Activated T-cell treated with anti-CD3 and anti-CD28 coated beads, Interleukin-2, amount 50 U/mL, for 48 hours (primary cell): ENCODE measurements at regions not wholly inside any gene's neighbourhood (a gene's known extent, or its start where the extent isn't known, plus 50 kb on each side); places are given as distances from the start of the nearest gene placed in this dataset.

Source experiments
- DNase-seq, 2 experiments: peaks; one replicate each; pipeline ENCODE4 v3.0.0-alpha.2; 2020

DNA sequence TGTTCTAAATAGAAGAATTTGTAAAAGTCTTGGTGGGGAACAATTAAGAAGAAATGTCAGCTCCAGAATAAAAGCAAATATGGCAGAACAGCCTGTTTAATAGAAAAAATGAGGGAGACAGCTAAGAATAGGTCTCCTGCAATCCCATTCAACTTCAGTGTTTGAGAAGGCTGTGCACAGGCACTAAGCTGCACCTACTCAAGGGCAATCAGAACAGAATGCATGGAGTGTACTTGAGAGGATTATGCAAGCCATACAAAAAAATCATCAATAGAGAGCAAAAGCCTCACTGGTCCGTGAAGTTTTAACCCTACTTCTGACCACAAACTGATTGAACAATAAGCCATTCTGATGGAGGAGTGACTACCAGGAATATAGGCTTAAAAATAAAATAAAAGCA lies 690.7 kb upstream of the PCDH15 start:
- no peak for DNase-seq

DNA sequence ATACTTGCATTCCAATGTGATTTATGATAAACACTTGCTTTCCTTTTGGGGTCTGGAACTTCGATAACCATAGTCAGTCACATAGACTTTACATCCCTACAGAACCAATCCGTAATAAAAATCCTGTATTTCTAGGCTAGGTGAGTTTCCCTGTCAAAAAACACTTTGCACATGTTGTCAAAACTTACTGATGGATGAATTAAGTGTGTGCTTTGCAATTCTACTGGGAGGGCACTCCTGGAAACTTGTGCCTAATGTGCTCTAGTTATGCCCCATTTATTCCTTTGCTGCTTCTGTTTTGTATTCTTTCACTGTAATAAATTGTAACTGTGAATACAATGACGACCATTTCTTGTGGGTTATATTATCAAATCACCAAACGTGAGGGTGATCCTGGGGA lies 684.8 kb upstream of the PCDH15 start:
- DNase-seq, result no peak

DNA sequence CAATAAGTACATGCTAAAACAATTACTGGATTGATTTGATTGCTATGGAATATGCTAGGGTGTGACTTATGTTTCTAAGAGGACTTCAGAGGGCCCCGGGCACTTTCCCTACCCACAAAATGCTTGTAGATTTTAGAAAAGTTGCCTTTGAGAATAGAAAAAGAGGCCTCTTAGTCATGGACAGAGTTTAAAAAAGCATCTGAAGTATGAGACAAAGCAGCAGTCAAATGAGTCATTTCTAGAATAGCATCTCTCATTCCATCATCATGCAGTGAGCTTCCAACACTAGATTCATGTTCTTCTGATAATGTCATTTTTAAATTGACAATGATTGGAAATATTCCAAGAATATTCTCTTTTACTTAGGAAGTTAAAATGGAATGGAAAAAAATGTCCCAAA lies 675.1 kb upstream of the PCDH15 start:
- DNase-seq, result no peak

GRCh38 chr10:55474258-55474657 lies 673.2 kb upstream of the PCDH15 start:
- no peak for DNase-seq

- no peak for DNase-seq
Measured at GRCh38 chr10:55470840-55471239, 669.8 kb upstream of the PCDH15 start.

- no peak for DNase-seq
Measured at GRCh38 chr10:55466806-55467504, 665.9 kb upstream of the PCDH15 start.

DNA sequence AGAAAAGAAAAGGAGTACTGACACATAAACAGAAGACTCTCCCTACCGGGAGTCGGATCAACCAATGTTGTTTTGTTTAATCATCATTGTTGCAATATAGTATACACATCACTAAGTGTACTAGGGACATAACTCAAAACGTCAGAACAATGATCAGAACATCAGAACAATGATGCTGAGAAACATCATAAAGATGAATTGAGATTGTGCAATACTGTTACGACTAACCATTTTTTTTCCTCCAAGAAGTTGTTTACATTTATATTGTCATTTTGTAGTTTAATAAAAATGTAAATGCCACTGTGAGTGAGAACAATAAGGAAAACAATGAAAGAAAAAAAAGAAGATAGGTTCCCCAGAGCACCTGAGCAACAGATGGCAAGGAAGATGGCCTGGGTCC lies 663.1 kb upstream of the PCDH15 start:
- DNase-seq, result no peak

- no peak for DNase-seq
Measured at GRCh38 chr10:55460008-55460407, 659.0 kb upstream of the PCDH15 start.

DNA sequence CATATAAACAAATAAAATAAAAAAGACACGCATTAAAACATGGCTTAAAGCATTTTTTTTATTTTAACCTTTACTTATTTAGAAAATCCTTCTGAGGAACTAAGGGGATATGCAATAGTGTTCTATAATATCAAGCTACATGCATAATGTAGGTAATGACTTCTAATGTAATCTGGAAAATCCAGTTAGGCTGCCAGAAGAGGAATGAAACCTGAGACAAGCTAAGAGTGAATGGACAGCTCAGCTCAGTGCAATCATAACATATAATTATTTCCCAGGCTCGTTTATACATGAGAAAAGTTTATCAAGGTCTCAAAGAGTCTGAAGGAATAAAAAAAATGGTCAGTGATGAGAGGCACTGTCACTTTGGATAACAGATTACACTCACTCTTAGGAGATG lies 649.0 kb upstream of the PCDH15 start:
- no peak for DNase-seq

DNA sequence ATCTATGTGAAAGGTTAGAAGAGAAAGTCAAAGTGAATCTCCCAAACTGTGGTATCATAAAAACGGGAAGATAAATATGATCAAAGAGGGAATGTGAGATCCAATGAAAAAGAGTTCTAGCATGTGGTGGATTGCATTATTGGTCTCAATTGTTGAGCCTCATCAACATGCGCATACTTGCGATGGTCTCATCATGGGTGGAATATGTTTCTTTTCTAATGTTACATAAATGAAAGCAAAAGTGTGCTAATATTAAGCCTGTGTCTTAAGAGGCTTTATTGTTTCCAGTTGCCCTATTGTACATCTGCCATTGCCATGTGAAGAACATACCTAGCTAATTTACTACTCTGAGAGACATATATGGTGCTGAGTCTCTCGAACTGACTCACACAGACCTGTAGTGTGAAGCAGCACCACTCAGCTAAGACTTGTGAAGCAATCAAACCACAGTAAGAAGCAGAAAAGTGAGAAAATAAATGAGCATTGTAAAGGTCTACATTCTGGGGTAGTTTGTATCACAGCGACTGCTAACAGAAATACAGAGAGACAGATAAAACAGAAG lies 645.5 kb upstream of the PCDH15 start:
- DNase-seq, result no peak

GRCh38 chr10:55441777-55442176 lies 640.7 kb upstream of the PCDH15 start:
- no peak for DNase-seq

GRCh38 chr10:55426138-55426537 lies 625.1 kb upstream of the PCDH15 start:
- DNase-seq, result no peak

DNA sequence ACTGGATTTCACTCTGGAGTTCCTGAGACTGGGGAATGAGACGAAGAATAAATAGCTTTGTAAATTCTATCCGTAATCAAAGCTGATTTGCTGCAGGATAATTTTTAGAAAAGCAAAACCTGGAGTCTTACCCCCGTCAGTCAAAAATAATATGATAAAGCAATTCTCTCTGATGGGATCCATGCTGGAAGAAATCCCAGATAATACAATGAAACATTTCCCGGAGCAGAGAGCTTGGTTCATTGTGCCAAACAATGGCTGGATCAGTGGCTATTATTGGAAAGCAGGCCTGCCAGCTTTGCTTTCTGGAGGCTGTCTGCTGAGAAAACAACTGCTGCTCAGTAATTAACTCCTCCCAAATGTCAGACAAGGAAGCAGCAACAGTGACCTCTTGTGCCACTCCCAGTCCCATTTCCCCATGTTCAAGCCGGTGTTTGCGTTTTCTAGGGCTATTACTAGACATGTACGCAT lies 609.4 kb upstream of the PCDH15 start:
- DNase-seq, result no peak

GRCh38 chr10:55404094-55404493 lies 603.1 kb upstream of the PCDH15 start:
- DNase-seq, result no peak

DNA sequence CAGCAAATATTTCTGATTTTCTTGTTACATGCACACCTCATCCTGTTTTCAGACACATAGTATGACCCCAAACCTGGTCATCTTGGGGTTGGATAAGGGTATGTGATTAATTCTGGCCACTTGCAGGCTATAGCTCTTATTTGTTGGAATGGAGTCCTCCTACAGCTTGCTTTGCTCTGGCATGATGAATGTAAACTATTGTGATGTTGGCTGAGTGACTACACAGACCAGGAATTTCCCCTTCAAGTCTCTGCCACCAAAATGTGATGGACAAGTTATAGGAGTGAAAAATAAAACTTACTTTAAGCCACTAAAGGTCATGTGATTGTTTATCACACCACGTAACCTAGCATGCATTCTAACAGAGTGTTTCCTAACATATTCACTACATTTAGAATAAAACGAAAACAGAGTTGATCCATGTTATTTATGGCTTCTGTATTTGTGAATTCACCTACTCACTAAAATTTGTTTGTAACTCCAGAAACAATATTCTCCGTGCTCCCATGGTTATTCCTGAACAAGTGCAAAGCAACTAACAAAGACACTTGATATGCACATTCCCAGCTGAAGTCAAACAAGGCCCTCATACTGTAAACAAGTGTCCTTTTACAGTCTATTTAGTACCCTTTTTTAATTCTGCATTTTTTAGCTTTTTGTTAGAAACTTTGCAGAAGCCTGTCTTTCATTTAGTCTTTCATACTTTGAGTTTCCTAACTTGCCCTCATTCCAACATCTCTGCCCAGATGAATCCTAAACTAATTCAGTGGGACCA lies 599.2 kb upstream of the PCDH15 start:
- DNase-seq, result no peak

DNA sequence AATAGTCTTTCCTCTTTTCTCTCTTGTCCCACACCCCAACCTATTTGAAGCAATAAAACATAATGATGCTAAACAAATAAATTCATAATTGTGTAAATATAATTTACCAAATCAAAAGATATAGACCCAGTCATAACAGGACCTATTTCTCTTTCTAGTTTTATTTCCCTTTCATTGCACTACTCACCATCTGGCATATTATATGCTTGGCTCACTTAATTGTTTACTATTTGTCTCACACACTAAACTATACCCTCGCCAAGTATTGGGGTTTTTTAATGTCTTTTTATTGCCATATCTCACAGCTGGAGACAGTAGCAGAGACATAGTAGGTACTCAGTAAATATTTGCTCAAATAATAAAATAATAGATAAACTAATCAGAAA lies 597.5 kb upstream of the PCDH15 start:
- DNase-seq, result no peak

GRCh38 chr10:55397777-55398496 lies 596.9 kb upstream of the PCDH15 start:
- DNase-seq, result no peak

DNA sequence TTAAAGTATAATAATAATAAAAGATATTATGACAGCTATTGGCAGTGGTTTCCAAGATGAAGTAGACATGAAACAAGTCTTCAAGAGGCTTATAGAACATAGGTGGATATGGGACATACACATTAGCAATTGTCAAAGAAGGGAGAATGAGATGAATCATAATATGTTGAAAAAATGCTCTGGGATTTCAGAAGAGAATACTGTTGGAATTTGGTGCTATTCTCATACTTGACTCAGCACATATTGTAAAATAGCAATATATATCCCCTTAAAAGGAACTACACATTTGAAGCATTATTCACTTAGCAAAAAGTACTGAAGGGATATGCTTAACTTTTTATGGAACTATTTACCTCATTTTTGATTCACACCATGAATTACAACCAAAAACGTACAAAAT lies 577.2 kb upstream of the PCDH15 start:
- DNase-seq, result no peak

GRCh38 chr10:55374917-55375316 lies 573.9 kb upstream of the PCDH15 start:
- no peak for DNase-seq

- no peak for DNase-seq
Measured at GRCh38 chr10:55374060-55374459, 573.0 kb upstream of the PCDH15 start.

- DNase-seq, result no peak
Measured at GRCh38 chr10:55369670-55370420, 568.8 kb upstream of the PCDH15 start.

DNA sequence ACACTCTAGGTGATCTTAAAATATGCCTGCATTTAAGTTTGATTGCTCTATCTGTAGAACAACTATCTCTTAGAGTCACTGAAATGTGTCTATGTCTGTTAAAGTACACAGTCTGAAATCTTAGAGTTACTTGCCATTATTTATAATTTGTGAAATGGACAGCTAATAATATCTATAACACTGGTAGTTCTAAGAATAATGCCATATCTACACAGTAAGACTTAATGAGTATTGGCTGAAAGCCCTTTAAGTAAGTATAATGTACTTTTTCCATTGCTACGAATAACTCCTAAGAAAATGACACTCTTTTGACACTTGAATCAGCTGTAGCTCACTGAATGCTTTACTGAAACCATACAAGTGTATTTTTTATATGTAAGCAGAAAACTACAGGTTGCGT lies 567.4 kb upstream of the PCDH15 start:
- DNase-seq, result no peak

GRCh38 chr10:55367555-55367954 lies 566.5 kb upstream of the PCDH15 start:
- no peak for DNase-seq
